Activated T-cell treated with anti-CD3 and anti-CD28 coated beads for 48 hours (primary cell): ENCODE measurements at regions not wholly inside any gene's neighbourhood (a gene's known extent, or its start where the extent isn't known, plus 50 kb on each side); places are given as distances from the start of the nearest gene placed in this dataset.
"Not testable (repeated sequence)": the region's sequence is repeated elsewhere in the genome, so short reads cannot be mapped to it uniquely, and the experiment has no call there.

Experiments used
- DNase-seq: peaks from one replicate; pipeline ENCODE4 v3.0.0-alpha.2; 2020; ENCODE audit warnings: low read depth

DNA sequence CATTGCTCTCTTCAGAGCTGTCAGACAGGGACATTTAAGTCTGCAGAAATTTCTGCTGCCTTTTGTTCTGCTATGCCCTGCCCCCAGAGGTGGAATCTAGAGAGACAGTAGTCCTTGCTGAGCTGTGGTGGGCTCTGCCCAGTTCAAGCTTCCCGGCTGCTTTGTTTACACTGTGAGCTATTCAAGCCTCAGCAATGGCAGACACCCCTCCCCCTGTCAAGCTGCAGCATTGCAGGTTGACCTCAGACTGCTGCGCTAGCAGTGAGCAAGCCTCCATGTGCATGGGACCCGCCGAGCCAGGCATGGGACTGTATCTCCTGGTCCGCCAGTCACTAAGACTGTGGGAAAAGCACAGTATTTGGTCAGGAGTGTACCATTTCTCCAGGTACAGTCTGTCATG lies 53.6 kb upstream of the MAPK10 start:
- DNase-seq = not testable (repeated sequence)

DNA sequence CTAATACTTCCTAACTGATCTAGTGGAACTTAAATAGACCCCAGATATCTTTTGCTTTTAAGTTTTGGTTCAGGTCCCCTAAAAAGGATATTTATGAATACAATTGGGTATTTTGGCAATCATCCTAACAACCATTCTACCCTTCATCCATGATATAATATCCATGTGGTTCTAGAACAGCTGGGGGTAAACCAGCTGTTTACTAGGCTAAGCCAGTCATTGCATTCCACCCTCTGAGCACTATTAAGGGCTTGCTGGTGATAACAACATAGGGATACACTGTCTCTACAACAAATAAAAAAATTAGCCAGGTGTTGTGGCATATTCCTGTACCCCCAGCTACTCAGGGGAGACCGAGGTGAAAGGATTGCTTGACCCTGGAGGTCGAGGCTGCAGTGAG lies 54.8 kb upstream of the MAPK10 start:
- DNase-seq = no peak

DNA sequence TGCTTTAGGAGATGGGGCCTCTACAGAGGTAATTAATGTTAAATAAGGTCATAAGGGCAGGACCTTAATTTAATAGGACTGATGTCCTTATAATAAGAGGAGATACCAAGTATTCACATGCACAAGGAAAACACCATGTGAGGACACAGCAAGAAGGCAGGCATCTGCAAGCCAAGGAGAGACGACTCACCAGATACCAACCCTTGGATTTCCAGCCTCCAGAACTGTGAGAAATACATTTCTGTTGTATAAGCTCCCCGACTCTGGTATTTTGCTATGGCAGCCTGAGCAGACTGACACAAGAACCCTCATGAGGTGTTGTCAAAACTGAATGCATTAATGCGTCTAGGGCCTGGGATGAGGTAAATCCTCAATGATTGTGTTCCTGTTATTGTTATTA lies 56.2 kb upstream of the MAPK10 start:
- no peak for DNase-seq

DNA sequence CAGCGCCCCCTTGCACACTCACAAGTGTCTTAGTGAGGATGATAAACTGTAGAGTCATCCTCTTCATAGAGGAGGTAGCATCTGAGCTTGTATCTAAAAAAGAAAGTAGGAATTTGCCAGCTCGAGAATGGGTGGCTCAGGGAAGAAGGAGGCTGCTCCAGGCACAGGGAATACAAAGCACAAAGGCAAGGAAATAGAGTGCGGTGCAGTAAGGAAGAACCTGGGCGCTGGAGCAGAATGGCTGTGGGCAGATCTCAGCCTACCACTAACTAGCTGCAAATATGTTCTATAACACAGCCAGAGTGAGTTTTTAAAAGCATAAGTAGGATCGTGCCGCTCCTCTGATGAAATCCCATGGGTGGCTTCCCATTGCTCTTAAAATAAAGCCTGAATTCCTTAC lies 61.6 kb upstream of the MAPK10 start:
- no peak for DNase-seq

DNA sequence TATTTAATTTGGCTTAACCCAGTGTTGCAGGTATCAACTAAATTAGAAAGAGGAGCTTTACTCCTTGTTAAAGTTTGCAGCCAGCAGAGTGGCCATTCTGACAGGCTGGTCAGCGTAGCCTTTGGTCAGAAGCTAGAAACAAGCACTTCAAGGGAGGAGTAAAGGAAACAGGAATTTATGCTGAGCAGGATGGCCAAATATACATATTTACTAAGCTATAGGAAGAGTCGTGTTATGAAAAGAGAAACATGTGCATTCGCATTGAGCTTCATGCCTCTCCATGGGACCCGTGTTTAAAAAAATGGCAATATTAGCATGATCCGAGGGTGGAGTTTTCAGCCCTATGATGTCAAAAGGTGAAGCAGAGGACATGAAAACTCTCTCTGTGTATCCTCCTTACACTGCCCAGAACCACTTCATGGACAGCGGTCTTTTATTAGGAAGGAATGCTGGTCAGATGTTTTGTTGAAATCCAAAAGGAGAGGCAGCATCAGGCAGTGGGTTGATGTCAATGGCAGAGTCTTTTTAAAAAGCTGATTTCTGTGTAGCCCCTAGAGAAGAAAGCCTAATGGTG lies 71.8 kb upstream of the MAPK10 start:
- no peak for DNase-seq

DNA sequence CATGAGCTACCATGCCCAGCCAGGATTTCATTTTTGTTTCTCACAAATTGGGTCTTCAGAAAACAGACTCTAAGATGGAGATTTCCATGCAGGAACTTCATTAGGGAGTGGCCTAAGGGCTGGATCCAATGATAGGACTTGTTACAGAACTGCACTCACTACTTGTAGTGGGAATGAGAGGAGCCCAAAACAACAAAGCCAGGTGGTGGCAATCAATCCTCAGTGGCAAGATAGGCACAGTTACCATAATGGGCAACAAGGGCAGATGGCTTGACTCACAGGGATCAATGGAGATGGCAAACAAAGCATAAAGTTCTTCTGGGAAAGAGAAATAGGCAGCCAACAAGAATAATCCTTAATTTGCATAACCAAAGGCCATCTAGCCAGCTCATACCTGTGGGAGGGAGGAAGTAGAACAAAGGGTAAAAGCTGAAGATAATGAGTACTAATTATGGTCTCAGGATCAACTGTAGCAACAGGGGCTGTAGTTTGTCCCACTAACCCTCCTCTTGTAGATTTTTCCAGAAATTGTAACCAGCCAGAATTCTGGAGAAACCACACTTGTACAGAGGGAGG lies 72.8 kb upstream of the MAPK10 start:
- no peak for DNase-seq

DNA sequence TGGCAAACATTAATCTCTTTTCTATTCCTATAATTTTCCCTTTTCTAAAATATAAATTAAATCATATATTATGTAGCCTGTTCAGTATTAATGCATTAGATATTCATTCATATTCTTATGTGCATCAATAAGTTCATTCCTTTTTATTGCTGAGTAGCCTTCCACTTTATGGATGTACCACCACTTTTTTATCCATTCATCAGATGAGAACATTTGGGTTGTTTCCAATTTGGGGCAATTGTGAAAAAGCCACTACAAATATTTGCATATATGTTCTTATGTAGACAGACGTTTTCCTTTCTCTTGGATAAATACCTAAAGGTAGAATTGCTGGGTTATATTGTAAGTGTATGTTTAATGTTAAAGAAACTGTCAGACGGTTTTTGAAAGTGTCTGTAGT lies 79.4 kb upstream of the MAPK10 start:
- no peak for DNase-seq

DNA sequence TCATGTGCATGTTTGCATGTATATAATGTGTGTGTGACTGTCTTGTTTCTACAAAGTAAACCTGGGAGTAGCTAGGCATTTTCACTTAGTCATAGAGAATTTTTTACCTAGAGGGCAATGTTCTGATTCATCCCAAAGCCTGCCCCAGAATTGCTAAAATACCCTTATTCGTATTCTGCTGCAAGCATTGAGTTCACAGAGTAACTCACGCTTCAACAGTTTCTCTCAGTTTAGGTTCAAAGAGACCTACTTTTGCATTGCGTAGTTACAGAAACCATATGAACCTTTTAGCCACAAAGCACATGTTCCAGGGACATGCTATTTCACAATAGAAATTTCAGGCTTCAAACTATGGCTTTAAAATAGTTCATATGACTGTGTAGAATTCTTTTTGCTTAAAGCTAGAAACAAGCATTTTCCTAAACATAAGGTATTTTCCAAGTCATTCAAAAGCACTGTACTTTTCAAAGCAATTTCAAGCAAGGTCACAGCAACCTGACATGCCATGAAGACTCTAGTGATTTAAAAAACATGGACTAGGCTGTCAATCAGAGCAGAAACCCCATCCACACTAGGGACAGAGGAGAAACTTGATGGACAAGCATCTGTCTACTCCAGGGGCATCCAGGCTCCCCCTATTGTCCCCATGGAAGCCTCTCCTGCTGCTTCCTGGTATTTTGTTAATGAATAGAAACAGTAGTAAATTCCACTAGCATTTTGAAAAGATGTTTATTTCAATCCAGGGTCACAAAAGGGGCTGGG lies 81.5 kb upstream of the MAPK10 start:
- no peak for DNase-seq

DNA sequence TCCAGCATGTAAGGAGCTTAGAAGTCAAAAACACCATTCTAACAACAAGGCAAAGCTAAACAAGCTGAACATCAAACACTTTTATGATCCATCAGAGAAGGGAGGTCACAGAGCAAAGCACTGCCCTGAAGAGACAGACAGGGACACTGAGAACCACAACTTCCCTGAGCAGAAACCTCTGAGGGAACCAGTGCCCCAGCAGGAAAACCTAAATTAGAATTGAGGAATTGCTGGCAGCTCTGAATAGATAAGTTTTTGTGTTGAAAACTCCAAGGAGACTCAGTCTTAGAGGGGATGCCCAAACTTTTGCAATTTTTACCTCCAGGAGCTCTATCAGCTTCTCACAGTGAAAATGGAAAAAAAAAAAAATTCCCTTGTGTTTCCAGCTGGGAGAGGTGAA lies 83.0 kb upstream of the MAPK10 start:
- DNase-seq = no peak

DNA sequence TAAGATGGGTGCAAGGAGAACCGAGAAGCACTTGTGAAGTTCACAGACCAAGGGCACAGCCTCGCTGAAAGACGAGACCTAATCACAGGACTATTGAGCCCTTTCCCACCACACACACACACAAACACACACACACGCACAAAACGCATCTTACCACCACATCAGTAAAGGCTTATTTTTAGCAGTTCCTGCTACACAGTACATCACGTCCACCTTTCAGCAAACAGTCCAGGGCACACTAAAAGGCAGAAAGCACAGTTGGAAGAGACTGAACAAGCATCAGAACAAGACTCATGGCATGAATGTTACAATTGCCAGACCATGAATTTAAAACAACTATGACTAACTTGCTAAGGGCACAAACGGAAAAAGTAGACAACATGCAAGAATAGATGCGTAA lies 83.6 kb upstream of the MAPK10 start:
- DNase-seq = no peak

DNA sequence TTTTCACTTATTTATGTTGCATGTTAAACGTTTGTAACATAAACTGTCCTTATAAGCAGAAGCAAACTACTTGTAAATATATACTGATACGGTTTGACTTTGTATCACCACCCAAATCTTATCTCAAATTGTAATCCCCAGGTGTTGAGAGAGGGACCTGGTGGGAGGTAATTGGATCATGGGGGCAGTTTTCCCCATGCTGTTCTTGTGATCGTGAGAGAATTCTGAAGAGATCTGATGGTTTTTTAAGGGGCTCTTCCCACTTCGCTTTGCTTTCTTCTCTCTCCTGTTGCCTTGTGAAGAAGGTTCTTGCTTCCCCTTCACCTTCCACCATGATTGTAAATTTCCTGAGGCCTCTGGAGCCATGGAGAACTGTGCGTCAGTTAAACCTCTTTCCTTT lies 87.1 kb upstream of the MAPK10 start:
- no peak for DNase-seq

DNA sequence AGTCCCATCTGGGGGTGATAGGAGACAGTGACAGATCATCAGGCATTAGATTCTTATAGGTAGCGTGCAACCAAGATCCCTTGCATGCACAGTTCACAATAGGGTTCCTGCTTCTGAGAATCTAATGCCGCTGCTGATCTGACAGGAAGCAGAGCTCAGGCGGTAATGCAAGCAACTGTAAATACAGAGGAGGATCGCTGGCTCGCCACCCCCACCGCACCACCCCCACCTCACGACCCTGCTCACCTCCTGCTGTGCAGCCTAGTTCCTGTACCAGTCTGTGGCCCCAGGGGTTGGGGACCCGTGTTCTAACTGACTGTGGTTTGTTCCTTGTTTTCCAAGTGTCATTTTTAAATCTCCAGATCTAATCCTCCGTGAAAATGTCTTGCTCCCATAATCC lies 89.0 kb upstream of the MAPK10 start:
- no peak for DNase-seq

DNA sequence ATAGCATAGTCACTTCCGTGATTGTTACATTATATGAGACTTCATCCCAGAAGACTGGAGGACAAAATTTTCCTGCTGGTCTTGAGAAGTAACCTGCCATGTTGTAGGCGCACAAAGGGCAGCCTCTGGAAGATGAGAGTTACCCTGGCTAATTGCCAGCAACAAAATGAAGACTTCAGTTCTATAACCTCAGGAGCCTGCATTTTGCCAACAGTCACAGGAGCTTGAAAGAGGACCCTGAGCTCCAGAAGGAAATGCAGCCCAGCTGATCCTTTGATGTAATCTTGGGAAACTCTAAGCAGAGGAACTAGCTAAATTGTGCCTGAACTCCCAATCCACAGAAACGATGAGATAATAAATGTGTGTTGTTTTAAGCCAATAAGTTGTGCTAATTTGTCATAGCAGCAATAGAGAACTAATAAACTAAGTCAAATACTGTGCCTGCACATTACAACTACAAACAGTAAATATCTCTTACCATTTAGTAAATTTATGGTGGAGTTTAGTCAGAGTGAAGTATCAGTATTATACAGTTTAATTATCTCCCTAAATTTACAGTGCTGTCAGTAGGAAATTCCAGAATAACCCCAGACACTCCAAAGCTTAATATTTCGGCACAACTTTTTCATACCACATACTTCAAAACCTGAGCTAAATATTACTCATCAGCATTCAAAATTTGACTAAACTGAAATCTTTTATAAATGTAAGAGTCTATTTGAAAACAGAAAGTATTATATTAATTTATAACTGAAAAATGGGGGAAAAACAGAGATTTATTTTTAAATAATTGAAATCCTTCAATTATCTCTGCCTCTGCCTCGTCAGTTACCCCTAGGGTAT lies 90.1 kb upstream of the MAPK10 start:
- no peak for DNase-seq

DNA sequence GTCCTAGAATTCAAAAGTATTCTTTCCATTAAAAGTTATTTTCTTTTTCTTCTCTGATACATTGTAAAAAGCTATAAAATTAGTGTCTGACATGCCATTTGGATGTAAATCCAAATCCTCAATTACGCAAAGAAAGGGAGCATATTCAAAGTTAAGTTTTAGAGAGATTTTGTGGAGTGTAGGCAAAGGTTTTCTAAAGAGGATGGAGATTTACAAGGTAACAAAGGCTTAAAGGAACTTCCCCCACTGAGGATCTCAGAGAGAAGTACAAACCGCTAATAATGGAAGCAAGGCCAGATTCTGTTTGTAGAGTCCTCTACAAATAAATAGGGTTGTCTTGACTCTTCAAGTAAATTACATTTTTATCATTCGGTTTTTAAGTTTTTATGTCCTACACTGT lies 91.0 kb upstream of the MAPK10 start:
- DNase-seq = no peak

DNA sequence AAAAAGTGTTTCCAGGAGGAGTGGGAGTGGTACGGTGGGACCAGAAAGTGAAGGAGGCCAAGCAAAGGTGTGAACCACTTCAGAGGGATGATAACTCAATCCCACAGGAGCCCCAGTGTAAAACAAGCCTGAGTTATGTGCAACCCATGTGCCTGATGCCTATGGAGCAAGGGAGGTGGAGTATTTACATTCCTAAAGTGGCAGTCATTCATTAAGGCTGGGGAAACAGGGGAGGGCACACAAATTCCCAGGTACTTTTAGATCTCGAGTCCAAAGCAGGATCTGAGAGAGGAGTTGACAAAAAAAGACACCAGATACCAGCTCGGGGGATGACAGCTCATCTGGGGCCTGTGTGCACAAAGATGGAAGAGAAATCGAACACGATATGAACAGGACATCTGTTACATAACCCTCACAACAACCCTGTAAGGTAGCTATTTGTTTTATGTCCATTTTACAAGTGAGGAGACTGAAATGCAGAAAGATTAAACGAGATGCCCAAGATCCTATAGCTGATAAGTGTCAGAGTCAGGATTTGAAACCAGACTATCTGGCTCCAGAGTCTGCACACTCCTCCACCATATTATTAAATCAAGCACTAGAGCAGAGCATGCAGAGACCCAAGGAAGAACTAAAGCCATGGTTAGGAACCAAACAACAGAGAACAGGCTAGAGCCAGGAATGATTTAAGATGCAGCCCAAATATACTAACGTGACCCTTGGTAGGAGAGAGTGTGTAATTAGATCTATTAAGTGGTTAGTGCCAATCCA lies 91.9 kb upstream of the MAPK10 start:
- no peak for DNase-seq

DNA sequence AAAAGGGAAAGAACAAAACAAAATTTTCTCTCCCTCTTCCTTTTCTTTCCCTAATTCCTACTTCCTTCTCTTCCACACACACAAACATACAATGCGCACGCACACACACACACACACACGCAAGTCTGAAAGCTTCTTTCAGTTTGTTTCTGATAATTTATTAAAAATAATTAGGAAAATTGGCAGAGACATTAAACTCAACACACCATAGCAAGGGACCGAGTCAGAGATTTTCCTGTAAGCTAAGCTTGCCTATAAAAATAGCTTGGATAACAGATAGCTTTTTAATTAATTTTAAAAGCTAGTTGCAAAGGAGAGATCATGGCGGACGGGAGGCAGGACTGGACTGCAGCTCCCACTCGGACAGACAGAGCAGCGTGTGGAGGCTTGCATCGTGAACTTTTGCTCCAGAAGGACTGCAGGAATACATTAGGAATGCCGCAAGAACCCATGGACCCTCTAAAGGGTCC lies 92.6 kb upstream of the MAPK10 start:
- DNase-seq = no peak

DNA sequence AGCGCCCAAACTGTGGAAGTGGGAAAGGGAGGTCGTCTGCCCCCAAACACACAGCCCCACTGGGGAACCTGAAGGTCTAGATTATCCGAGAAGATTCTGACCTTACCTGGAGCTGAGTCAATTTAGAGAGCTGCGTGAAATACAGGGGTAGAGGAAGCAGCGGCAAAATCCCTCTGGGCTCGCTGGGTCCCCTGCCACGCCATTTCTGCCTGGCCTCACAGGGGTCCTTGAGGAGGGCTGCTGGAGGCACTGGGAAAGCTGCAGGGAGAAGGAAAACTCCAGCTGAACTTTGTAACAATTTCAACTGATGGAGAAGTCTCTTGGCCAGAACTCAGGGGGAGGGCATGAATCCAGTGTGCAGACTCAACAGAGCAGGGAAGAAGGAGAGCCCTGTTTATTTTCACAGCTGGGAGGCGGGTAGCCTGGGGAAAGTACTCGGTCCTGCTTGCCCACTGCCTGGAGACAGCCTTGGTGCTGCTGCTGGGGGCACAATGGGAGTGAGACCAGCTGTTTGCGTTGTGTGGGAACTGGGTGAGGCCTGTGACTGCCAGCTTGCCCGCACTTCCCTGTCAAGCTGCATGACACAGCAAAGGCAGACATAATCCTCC lies 93.2 kb upstream of the MAPK10 start:
- DNase-seq = no peak

DNA sequence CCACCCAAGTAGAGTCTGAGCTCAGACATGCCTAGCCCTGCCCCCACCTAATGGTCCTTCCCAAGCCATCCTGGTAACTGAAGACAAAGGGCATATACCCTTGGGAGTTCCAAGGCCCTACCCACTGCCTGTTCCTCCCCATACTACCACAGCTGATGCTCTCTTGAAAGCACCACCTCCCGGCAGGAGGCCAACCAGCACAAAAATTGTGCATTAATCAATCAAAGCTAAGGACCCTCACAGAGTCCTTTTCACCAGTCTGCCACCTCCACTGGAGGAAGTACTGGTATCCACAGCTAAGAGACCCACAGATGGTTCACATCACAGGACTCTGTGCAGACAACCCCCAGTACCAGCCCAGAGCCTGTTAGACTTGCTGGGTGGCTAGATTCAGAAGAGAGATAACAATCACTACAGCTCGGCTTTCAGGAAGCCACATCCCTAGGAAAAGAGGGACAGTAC lies 93.8 kb upstream of the MAPK10 start:
- DNase-seq = not testable (repeated sequence)

DNA sequence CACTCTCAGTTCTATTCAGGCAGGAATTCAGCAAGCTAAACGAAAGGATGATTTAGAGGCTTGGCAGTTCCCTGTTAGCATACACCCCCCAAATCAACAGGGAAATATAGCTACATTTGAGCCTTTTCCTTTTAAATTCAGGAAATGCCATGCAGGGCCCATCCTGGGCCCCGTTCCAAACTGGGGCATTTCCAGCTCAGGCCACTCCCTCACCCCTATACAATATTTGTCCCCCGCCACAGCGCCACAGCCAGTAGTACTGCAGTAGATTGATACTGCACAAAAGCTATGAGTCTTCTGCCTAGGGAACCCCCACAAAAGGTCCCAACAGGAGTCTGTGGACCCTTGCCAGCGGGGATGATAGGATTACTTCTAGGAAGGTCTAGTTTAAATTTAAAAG lies 102.0 kb upstream of the MAPK10 start:
- no peak for DNase-seq

DNA sequence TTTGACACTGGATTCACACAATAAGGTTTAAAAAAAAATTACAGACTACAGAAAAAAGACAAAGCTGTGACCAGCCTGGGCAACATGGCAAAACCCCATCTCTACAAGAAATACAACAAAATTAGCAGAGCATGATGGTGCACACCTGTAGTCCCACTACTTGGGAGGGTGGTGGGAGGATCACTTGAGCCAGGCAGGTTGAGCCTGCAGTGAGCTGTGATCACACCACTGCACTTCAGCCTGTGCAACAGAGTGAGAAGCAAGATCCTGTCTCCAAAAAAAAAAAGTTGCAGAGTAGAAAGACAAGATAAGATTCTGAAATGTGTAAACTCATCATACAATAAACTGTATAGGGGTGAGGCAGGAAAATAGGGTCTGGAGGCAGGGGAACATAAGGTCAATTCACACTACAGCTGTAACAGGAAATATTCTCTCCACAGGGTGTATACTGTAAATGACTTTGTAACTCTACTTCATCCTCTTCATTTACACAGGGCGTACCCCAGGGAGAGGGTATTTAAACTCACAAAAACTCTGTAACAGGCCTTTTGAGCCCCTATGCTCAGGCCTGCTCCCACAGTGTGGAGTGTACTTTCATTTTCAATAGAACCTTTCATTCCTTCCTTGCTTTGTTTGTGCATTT lies 112.6 kb upstream of the MAPK10 start:
- DNase-seq = no peak

DNA sequence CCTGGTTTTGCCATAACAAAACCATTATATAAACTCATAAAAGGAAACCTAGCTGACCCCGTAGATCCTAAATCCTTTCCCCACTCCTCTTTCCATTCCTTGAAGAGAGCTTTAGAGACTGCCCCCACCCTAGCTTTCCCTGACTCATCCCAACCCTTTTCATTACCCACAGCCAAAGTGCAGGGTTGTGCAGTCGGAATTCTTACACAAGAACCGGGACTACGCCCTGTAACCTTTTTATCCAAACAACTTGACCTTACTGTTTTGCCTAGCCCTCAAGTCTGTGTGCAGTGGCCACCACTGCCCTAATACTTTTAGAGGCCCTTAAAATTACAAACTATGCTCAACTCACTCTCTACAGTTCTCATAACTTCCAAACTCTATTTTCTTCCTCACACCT lies 116.0 kb upstream of the PTPN13 start:
- DNase-seq = not testable (repeated sequence)
